NCI-H128 (cell line): ENCODE measurements at regions not wholly inside any gene's neighbourhood (a gene's known extent, or its start where the extent isn't known, plus 50 kb on each side); places are given as distances from the start of the nearest gene placed in this dataset.
"Not testable (repeated sequence)": the region's sequence is repeated elsewhere in the genome, so short reads cannot be mapped to it uniquely, and the experiment has no call there.

Experiments used
- DNase-seq: peaks from one replicate; lab custom pipeline; 2025; ENCODE audit not compliant: unreplicated experiment; lab: John Stamatoyannopoulos, UW

DNA sequence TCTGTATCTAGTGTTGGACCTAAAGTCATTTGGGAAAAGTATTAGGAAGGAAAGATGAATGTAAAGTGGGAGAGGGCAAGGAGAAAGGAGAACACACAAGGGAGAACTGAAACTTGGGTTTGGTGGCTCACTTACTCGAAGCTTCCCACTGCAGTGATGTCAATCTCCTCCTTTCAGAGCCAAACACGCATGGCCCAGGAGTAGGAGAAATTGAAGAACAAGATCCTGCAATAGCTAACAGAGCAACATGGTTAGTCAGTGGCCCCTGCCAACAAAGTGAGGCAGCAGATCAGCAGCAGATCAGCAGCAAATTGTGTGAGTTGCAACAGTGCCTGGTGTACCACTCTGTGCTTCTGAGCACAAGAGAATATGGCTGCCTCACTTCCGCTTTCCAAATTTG, 366.4 kb downstream of the PSAT1 start:
- no peak for DNase-seq

GRCh38 chr9:78664370-78664769, 367.4 kb downstream of the PSAT1 start:
- no peak for DNase-seq

DNA sequence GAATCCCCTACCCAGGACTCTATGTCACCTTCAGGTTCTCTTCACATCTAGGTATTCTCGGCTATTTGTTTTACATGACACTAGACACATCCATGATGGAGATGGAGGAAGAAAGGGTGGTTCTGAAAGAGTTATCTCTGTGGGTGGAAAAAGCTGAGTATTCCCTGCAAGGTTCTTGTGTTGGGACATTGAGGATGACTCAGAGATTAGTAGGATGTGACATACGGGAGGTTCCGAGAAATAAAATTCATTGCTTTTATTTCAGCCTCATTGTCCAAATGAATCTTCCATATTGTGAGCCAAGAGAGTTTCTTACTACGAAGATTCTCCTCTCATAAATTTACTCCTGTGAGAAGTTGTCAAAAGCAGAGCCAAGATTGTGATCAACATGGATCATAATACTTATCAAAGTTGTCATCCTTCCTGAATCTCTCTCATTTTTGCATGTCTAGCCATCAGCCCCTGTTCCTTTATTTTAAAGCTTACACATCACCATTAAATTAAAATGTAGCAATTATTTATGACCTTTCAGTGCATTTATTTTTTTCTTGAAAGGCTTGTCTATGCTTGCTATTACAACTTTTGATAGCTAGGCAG, 370.0 kb downstream of the PSAT1 start:
- DNase-seq, result no peak

DNA sequence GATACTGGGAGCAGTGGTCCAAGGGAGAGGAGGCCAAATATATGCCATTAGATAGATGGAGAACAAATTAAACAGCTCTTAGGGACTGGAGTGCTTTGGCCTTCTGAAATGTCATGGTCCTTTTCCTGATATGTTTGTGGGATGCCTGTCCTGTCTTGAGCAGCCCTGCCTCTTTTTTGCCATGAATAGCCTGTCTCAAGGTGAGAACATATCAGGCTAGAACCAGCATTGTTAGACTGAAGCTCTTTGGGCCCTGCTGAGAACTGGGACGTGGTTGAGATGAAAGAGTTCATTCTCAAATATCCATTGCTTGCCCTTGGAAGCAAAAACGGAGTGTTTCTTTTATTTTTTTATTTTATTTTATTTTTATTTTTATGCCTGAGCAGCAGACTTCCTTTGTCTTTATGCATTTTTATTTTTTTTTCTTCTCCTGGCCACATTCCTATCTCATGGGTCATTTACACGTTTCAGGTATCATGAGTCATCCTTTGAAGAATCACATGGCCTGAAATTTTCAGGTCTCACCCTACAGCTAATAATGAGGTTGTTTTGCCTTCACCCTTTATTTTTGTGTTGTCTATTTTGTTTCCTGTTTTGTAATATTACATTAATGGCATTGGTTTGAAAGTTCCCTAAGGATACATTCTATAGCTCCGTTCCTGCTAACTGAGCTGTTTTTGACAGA, 371.4 kb downstream of the PSAT1 start:
- DNase-seq, result no peak

- DNase-seq, result no peak
These were observed 372.7 kb downstream of the PSAT1 start for GRCh38 chr9:78669591-78669990.

DNA sequence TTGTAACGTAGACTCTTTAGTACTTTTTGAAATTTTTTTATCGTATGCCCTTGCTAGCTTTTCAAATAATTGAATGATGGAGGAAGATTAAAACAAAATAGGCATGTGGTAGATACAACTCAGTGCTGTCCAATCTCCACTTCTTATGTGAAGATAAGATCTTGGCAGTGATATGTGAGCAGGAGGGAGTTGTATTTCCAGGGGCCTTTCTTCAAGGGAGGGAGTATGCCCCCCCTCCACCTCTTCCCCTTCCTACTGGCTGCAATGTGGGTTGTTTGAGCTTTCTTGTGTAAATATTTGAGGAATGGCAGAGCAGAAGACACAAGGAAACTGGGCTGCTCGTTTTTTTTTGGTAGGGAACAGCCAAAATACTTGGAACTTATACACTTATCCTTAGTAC, 374.9 kb downstream of the PSAT1 start:
- no peak for DNase-seq

- DNase-seq, result no peak
These were observed 377.9 kb downstream of the PSAT1 start for GRCh38 chr9:78674874-78675273.

DNA sequence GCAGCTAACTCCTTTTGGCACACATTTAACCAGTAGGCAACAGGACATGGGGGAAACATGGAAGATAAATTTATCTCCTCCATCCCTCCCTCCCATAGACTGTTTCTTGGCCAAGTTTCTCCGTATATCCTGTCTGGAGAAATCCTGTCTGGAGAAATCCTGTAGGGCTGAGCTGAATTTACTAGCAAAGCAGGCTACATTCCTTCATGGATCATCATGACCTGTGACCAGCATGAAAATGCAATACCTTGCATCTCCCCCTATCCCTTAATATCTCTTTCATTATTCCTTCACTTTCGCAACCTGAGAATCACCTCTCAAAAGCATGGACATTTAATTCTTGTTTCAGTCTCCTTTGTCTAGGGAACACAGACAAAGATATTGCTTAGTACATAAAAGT, 379.1 kb downstream of the PSAT1 start:
- no peak for DNase-seq

- DNase-seq, result no peak
These were observed 379.7 kb downstream of the PSAT1 start for GRCh38 chr9:78676623-78677022.

GRCh38 chr9:78677326-78677725, 380.4 kb downstream of the PSAT1 start:
- no peak for DNase-seq

GRCh38 chr9:78678877-78679276, 382.0 kb downstream of the PSAT1 start:
- DNase-seq, result no peak

DNA sequence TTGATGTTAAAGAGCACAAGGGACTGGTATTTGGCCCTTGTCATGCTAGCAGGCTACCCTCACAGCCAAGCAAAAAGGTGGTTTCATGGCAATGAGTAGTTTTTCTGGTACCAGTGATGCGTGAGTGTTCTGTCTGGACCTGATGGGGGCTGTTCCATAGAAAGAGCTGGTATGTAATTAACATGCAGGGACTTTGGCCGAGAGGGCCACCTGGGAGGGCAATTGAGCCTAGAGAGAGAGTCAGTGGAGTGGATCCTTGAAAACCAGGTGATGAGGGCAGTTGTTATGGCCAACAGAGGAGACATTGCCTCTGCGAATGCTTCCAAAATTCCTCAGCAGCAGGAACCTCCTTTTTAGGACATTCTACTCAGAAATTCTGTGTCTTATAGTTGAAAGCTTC, 383.3 kb downstream of the PSAT1 start:
- DNase-seq, result no peak

- DNase-seq, result no peak
These were observed 385.3 kb downstream of the PSAT1 start for GRCh38 chr9:78682216-78682615.

DNA sequence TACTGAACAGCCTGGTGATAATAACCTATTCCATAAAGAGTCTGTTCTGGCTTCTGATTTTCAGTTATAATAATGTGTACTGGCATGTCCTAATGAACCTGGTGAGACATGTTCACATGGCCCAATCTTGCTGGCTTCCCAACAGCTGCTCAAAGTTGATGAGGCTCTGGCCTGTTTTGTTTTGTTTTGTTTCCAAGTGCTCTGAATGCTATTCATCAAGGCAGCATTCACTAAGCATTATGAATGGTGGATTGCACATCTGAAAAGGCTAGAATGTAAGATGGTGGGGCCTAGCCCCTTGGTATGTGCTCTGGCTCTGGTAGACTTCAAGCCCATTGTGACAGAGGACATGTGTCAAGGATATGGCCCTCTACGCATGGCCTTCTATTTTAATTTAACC, 388.5 kb downstream of the PSAT1 start:
- no peak for DNase-seq

- DNase-seq, result no peak
These were observed 391.9 kb downstream of the PSAT1 start for GRCh38 chr9:78688796-78689195.

DNA sequence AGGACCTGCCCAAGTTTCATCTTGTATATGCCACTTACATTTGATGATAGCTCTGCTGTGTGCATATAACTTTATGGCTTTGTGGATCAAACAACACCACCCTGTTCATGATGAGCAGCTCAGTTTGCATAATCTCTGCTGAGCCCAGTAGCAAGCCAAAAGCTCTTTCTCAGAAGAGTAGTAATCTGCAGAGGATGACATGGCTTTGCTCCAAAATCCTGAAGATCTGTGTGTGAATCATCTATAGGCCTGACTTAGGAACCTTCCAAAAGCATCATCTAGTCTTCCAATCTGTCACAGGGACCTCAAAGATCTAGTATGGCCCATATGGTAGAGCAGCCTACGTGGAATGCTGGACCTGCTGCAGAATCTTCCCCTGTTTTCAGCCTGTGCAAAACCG, 394.6 kb downstream of the PSAT1 start:
- no peak for DNase-seq

DNA sequence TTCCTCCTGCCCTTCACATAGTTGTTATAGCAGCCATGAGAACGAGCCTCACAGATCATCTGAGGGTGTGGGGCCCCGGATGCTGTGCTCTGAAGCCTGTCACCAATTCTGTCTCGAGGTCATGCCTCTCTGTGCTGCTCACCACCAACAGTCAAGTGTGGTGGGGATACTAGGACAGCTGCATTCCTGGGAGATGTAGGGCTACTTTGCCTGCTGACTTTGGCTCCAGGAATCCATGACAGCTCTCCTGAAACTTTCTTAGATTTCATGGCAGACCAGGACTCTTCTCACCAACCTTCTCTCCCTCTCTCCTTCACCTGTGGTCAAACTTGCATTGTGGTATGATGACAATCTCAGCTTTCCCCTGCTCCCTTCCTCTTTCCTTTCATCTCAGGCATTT, 395.9 kb downstream of the PSAT1 start:
- no peak for DNase-seq

GRCh38 chr9:78694974-78695373, 398.0 kb downstream of the PSAT1 start:
- peak; percentile 85 for DNase-seq

GRCh38 chr9:78695519-78695918, 398.6 kb downstream of the PSAT1 start:
- peak; percentile 62 for DNase-seq

DNA sequence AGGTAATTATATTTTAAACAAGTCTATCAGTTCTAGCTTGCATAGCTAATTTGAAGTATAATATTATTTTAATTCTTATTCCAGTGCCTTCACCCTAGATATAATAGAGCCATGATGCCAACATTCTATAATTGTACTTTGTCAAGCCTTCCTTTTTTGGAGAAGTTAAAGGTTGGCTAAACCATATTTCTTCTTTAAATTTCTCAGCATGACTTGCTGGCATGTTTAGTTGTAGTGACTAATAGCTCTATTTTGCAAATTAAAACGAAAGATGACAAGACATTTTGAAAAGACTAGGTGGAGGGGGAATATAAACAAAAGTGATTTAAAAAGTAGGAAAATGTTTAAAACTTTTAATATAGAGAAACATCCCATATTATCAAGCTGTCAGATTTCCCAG, 400.7 kb downstream of the PSAT1 start:
- DNase-seq, result no peak

DNA sequence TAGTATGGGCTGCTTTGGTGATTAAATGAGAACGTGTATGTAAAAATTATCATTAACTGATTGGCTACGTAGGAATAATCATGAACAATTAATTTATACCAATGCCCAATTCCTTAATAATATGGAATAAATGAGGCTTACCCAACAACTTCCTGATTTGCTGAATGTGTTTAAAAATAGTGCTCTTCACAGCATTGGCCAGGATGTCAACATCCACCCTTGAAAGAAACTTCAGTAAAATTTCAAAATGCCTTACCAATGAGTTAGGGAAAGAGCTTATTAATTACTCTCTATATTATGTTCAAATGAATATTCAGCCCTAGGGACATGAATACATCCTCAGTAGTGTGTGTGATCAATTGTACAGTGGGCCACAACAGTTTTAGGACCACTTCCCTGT, 401.4 kb downstream of the PSAT1 start:
- no peak for DNase-seq

DNA sequence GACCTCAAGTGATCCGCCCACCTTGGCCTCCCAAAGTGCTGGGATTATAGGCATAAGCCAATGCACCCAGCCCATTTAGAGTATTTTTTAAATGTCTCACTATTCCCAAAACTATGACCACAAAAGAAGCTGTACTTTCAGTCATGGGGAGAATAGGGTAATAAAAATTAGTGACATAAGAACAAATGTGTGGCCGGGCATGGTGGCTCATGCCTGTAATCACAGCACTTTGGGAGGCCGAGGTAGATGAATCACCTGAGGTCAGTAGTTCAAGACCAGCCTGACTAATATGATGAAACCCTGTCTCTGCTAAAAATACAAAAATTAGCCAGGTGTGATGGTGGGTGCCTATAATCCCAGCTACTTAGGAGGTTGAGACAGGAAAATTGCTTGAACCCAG, 402.3 kb downstream of the PSAT1 start:
- not testable (repeated sequence) for DNase-seq

GRCh38 chr9:78704153-78704552, 407.2 kb downstream of the PSAT1 start:
- not testable (repeated sequence) for DNase-seq
